Nephron progenitor cell (in vitro differentiated cells): ENCODE measurements at regions not wholly inside any gene's neighbourhood (a gene's known extent, or its start where the extent isn't known, plus 50 kb on each side); places are given as distances from the start of the nearest gene placed in this dataset.

Source experiments
- DNase-seq: peaks from one replicate; pipeline ENCODE4 v3.0.0; 2021
- H3K27ac Mint-ChIP-seq: 2 replicates; pipeline ENCODE4 v1.8.0; 2021; ENCODE audit warnings: mild to moderate bottlenecking, moderate library complexity, mixed read lengths
- H3K27me3 Mint-ChIP-seq: 2 replicates; pipeline ENCODE4 v1.8.0; 2021; ENCODE audit warnings: mild to moderate bottlenecking, low read depth, mixed read lengths; ENCODE audit not compliant: poor library complexity
- H3K36me3 Mint-ChIP-seq: 2 replicates; pipeline ENCODE4 v1.8.0; 2021; ENCODE audit warnings: low read depth, mixed read lengths
- H3K4me1 Mint-ChIP-seq: 2 replicates; pipeline ENCODE4 v1.8.0; 2021; ENCODE audit warnings: mixed read lengths
- H3K4me3 Mint-ChIP-seq: 2 replicates; pipeline ENCODE4 v1.8.0; 2021; ENCODE audit warnings: mild to moderate bottlenecking, moderate library complexity, mixed read lengths
- H3K9me3 Mint-ChIP-seq: 2 replicates; pipeline ENCODE4 v1.8.0; 2021; ENCODE audit warnings: mild to moderate bottlenecking, moderate library complexity, mixed read lengths
- CTCF ChIP-seq: fragments of 200-600 bp; sonication (generic); IDR thresholded peaks from 2 replicates; pipeline ENCODE4 v1.5.0; 2021; ENCODE audit warnings: antibody characterized with exemption

GRCh38 chr12:24759155-24759554, 189.7 kb downstream of the BCAT1 start:
- no peak overlapping the region for H3K4me3 Mint-ChIP-seq
- no peak for DNase-seq
- H3K36me3 Mint-ChIP-seq = no peaks in the 10 kb centered on the region
- H3K27ac Mint-ChIP-seq = no peak overlapping the region
- peaks cover 34% of the 10 kb centered on the region for H3K4me1 Mint-ChIP-seq
- H3K27me3 Mint-ChIP-seq = no peaks in the 10 kb centered on the region
- H3K9me3 Mint-ChIP-seq = no peaks in the 10 kb centered on the region
- TF ChIP-seq CTCF = no peak

- Mint-ChIP-seq H3K27me3 (no peaks in the 10 kb centered on the region), H3K4me1 (peaks cover 34% of the 10 kb centered on the region), H3K9me3 (no peaks in the 10 kb centered on the region), H3K27ac (no peak overlapping the region), H3K4me3 (no peak overlapping the region), H3K36me3 (no peaks in the 10 kb centered on the region)
- no peak for DNase-seq
- TF ChIP-seq CTCF = no peak
Observed at GRCh38 chr12:24756479-24757024, 192.3 kb downstream of the BCAT1 start.

GRCh38 chr12:24754690-24755638, 193.9 kb downstream of the BCAT1 start:
- Mint-ChIP-seq H3K36me3 (no peaks in the 10 kb centered on the region), H3K4me1 (peaks cover 25% of the 10 kb centered on the region), H3K4me3 (no peak overlapping the region), H3K9me3 (no peaks in the 10 kb centered on the region), H3K27ac (no peak overlapping the region), H3K27me3 (no peaks in the 10 kb centered on the region)
- no peak for DNase-seq
- no peak for TF ChIP-seq CTCF

GRCh38 chr12:24752763-24753462, 196.0 kb downstream of the BCAT1 start:
- Mint-ChIP-seq H3K36me3 (no peaks in the 10 kb centered on the region), H3K9me3 (no peaks in the 10 kb centered on the region), H3K27me3 (no peaks in the 10 kb centered on the region), H3K4me1 (peaks cover 34% of the 10 kb centered on the region), H3K27ac (no peak overlapping the region), H3K4me3 (no peak overlapping the region)
- no peak for DNase-seq
- TF ChIP-seq CTCF = no peak

- H3K9me3 Mint-ChIP-seq = no peaks in the 10 kb centered on the region
- peaks cover 28% of the 10 kb centered on the region for H3K4me1 Mint-ChIP-seq
- no peak for DNase-seq
- H3K27ac Mint-ChIP-seq = no peak overlapping the region
- no peak for TF ChIP-seq CTCF
- no peaks in the 10 kb centered on the region for H3K27me3 Mint-ChIP-seq
- no peak overlapping the region for H3K4me3 Mint-ChIP-seq
- no peaks in the 10 kb centered on the region for H3K36me3 Mint-ChIP-seq
Observed at GRCh38 chr12:24751181-24751580, 197.7 kb downstream of the BCAT1 start.
